Natural killer cell treated with Interleukin-12 subunit alpha and Interleukin-12 subunit beta and Interleukin-15 and Interleukin-18, amount 100 ng/mL, for 72 hours (primary cell): ENCODE measurements at regions not wholly inside any gene's neighbourhood (a gene's known extent, or its start where the extent isn't known, plus 50 kb on each side); places are given as distances from the start of the nearest gene placed in this dataset.

Source experiments
- ATAC-seq, 2 donors: fragments of 150-1000 bp; cut with Tn5 transposase in 1 of 2; sonication (Bioruptor Pico), chemical (Tn5 transposase) in 1 of 2; 2 replicates each; pipeline ENCODE4 v1.10.0; 2021
- DNase-seq: peaks from one replicate; pipeline ENCODE4 v3.0.0; 2022; ENCODE audit warnings: low spot score
- H3K27ac Mint-ChIP-seq, 2 donors: 1 replicate in 1 of 2; 2 replicates in 1 of 2; pipeline ENCODE4 v1.8.0; 2022; ENCODE audit warnings: mixed read lengths in 2 of 2, mild to moderate bottlenecking in 1 of 2, moderate library complexity in 1 of 2
- H3K27me3 Mint-ChIP-seq, 2 donors: 1 replicate in 1 of 2; 2 replicates in 1 of 2; pipeline ENCODE4 v1.8.0; 2022; ENCODE audit warnings: mixed read lengths in 2 of 2
- H3K36me3 Mint-ChIP-seq: one replicate; pipeline ENCODE4 v1.8.0; 2022; ENCODE audit warnings: mixed read lengths
- H3K4me1 Mint-ChIP-seq, 2 donors: 1 replicate in 1 of 2; 2 replicates in 1 of 2; pipeline ENCODE4 v1.8.0; 2022; ENCODE audit warnings: low read depth in 2 of 2, mixed read lengths in 2 of 2, mild to moderate bottlenecking in 1 of 2
- H3K4me3 Mint-ChIP-seq: one replicate; pipeline ENCODE4 v1.8.0; 2022; ENCODE audit warnings: mixed read lengths
- H3K9me3 Mint-ChIP-seq: 2 replicates; pipeline ENCODE4 v1.8.0; 2022; ENCODE audit warnings: mixed read lengths

- no peak for ATAC-seq
- Mint-ChIP-seq H3K27me3 (peaks cover 15 to 28% of the 10 kb centered on the region in 2 donors), H3K9me3 (no peaks in the 10 kb centered on the region), H3K4me3 (no peak overlapping the region), H3K36me3 (no peaks in the 10 kb centered on the region), H3K4me1 (no peaks in the 10 kb centered on the region), H3K27ac (no peak overlapping the region)
- DNase-seq = no peak
These were observed 260.7 kb upstream of the CSF3R start for GRCh38 chr1:36743286-36744005.

DNA sequence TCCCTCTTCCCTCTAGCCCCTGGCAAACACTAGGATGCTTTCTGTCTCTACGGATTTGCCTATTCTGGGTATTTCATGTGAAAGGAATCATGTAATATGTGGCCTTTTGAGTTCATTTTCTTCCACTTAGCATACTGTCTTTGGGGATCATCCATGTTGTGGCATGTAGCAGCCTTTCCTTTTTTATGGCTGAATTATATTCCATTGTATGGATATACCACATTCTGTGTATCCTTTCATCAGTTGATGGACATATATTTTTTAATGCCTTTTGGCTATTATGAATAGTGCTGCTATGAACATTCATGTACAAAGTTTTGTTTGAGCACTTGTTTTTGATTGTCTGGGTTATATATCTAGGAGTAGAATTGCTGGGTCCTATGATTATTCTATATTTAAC, 258.4 kb upstream of the CSF3R start:
- H3K9me3 Mint-ChIP-seq = no peaks in the 10 kb centered on the region

GRCh38 chr1:36740446-36740845, 257.7 kb upstream of the CSF3R start:
- H3K4me1 Mint-ChIP-seq = no peaks in the 10 kb centered on the region
- H3K9me3 Mint-ChIP-seq = no peaks in the 10 kb centered on the region
- H3K36me3 Mint-ChIP-seq = no peaks in the 10 kb centered on the region
- DNase-seq = no peak
- no peak overlapping the region for H3K27ac Mint-ChIP-seq
- no peak for ATAC-seq
- H3K27me3 Mint-ChIP-seq = peaks cover 31 to 39% of the 10 kb centered on the region in 2 donors
- no peak overlapping the region for H3K4me3 Mint-ChIP-seq

More for the DNA sequence above, 258.4 kb upstream of the CSF3R start:
- DNase-seq = no peak
- H3K27me3 Mint-ChIP-seq = peaks cover 30 to 35% of the 10 kb centered on the region in 2 donors
- H3K4me3 Mint-ChIP-seq = no peak overlapping the region
- H3K27ac Mint-ChIP-seq = no peak overlapping the region
- no peaks in the 10 kb centered on the region for H3K4me1 Mint-ChIP-seq
- H3K36me3 Mint-ChIP-seq = no peaks in the 10 kb centered on the region
- no peak for ATAC-seq

DNA sequence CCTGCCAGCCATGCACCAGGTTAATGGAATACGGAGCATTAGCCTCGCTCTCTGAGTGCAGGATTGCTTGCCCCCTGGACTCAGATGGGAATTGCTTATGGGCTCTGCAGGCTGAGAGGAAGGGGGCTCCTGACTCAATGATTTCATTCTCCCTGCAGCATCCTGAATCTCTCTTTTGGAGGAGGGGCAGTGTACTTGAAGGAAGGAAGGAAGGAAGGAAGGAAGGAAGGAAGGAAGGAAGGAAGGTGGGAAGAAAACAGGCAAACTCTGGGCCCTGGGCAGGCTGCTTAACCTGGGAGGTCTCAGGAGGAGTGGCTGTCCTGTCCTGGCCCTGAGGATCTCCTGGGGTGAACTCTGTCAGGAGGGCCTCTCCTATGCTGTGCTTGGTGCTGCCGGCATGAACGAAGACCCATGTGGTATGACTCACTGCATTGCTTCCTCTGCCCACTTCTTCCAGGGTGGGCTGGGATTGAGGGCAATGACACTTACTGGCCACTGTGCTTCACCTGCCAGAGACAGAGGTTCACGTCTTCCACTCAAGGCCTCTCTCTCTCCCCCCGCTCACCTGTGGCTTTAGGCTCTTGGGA, 257.1 kb upstream of the CSF3R start:
- ATAC-seq (no peak), DNase-seq (no peak)
- peaks cover 37 to 45% of the 10 kb centered on the region in 2 donors for H3K27me3 Mint-ChIP-seq
- H3K4me1 Mint-ChIP-seq = no peaks in the 10 kb centered on the region
- no peaks in the 10 kb centered on the region for H3K36me3 Mint-ChIP-seq
- no peaks in the 10 kb centered on the region for H3K9me3 Mint-ChIP-seq
- no peak overlapping the region for H3K27ac Mint-ChIP-seq
- no peak overlapping the region for H3K4me3 Mint-ChIP-seq

- ATAC-seq (no peak), DNase-seq (no peak)
- no peak overlapping the region for H3K27ac Mint-ChIP-seq
- H3K4me3 Mint-ChIP-seq = no peak overlapping the region
- H3K27me3 Mint-ChIP-seq = peaks cover 44 to 53% of the 10 kb centered on the region in 2 donors
- H3K9me3 Mint-ChIP-seq = no peaks in the 10 kb centered on the region
- H3K36me3 Mint-ChIP-seq = no peaks in the 10 kb centered on the region
- no peaks in the 10 kb centered on the region for H3K4me1 Mint-ChIP-seq
These were observed 255.5 kb upstream of the CSF3R start for GRCh38 chr1:36738245-36738644.

DNA sequence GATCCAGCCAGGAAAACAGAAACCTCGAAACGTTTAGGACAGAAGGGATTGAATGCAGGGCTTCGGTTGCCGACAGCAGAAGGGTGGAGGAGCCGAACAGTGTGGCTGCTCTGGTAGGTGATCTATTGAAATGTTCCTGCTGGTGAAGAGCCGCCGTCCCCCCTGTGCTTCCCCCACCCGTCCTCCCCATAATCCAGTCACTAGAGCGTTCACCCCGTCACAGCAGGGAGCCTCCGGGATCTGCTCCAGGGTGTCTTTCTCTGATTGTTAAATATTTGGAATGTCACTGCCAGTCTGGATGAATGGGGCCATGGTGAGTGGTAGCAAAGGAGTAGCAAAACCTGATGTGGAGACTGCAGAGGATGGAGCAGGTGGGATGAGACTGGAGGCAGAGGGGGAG, 255.1 kb upstream of the CSF3R start:
- DNase-seq = no peak
- no peaks in the 10 kb centered on the region for H3K36me3 Mint-ChIP-seq

DNA sequence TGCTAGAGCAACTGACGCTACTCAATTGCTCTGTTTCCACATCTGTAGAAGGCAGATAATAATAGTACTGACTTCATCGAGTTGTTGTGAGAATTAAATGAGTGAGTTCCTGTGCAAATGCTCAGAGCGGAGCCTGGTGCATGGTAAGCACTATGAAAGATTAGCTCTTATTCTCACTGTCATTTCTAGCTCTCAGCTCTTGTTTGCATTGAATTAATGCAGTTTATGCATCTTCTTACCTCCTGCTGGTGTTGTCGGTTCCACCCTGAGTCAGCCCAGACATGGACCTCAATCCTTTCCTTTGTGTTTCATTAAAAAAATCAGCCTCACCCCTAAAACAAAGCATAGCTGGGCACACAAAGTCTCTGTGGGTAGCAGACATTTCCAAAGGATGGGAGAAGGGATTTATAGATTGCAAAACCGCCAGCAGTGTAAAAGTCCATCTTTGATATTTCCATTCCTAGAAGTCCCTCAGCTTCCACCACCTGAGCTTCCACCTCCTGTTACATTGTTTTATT, 254.4 kb upstream of the CSF3R start:
- Mint-ChIP-seq H3K9me3 (no peaks in the 10 kb centered on the region), H3K36me3 (no peaks in the 10 kb centered on the region), H3K27me3 (peaks cover 43 to 50% of the 10 kb centered on the region in 2 donors), H3K27ac (no peak overlapping the region), H3K4me3 (no peak overlapping the region), H3K4me1 (no peaks in the 10 kb centered on the region)
- DNase-seq = no peak
- ATAC-seq = no peak

More for the DNA sequence above, 255.1 kb upstream of the CSF3R start:
- Mint-ChIP-seq H3K27ac (no peak overlapping the region), H3K4me1 (no peaks in the 10 kb centered on the region), H3K4me3 (no peak overlapping the region), H3K9me3 (no peaks in the 10 kb centered on the region), H3K27me3 (peaks cover 46 to 50% of the 10 kb centered on the region in 2 donors)
- no peak for ATAC-seq

GRCh38 chr1:36735939-36736730, 253.4 kb upstream of the CSF3R start:
- H3K4me1 Mint-ChIP-seq = no peaks in the 10 kb centered on the region
- H3K4me3 Mint-ChIP-seq = no peak overlapping the region
- no peak overlapping the region for H3K27ac Mint-ChIP-seq
- ATAC-seq = no peak
- no peak for DNase-seq
- no peaks in the 10 kb centered on the region for H3K36me3 Mint-ChIP-seq
- no peaks in the 10 kb centered on the region for H3K9me3 Mint-ChIP-seq
- H3K27me3 Mint-ChIP-seq = peaks cover 39 to 48% of the 10 kb centered on the region in 2 donors

- DNase-seq (no peak), ATAC-seq (no peak)
- no peak overlapping the region for H3K4me3 Mint-ChIP-seq
- H3K27ac Mint-ChIP-seq = no peak overlapping the region
- no peaks in the 10 kb centered on the region for H3K4me1 Mint-ChIP-seq
- H3K9me3 Mint-ChIP-seq = no peaks in the 10 kb centered on the region
- no peaks in the 10 kb centered on the region for H3K36me3 Mint-ChIP-seq
- H3K27me3 Mint-ChIP-seq = peaks cover 39 to 46% of the 10 kb centered on the region in 2 donors
These were observed 252.7 kb upstream of the CSF3R start for GRCh38 chr1:36735436-36735835.

DNA sequence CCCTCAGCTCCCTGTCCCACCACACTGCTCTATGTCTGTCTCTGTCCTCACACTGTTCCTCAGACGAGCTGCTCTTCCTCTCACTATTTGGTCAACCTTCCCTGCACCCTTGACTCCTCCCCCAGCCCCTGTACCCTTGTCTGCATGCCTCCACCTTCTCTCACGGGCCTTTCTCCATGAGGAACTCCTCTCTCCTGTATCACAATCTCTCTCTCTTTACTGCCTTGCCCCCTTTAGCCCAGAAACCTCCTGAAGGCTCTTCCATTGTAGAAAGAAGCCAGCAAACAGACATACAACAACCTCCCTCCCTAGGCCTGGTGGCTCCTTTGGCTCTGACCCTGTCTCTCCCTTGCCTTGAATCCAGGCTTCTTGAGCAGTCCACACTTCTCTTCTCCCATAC, 251.6 kb upstream of the CSF3R start:
- H3K4me3 Mint-ChIP-seq = no peak overlapping the region
- H3K27me3 Mint-ChIP-seq = peaks cover 39 to 49% of the 10 kb centered on the region in 2 donors
- no peak for DNase-seq
- no peaks in the 10 kb centered on the region for H3K36me3 Mint-ChIP-seq
- no peak for ATAC-seq
- H3K4me1 Mint-ChIP-seq = no peaks in the 10 kb centered on the region
- no peak overlapping the region for H3K27ac Mint-ChIP-seq
- no peaks in the 10 kb centered on the region for H3K9me3 Mint-ChIP-seq

DNA sequence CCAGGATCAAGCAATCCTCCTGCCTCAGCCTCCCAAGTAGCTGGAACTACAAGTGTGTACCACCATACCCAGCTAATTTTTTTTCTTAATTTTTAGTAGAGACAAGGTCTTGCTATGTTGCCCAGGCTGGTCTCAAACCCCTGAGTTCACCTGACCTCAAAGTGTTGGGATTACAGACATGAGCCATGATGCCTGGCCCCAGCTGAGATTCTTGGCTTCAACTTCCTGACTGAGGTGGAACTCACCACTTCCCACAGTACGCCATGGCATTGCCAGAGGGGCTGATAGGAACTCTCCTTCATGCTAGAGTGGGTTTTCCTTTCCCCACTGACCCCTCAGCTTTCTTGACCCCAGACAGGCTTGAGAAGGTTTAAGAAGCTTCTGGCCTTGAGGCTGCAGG, 251.0 kb upstream of the CSF3R start:
- Mint-ChIP-seq H3K4me3 (no peak overlapping the region), H3K4me1 (no peaks in the 10 kb centered on the region), H3K27me3 (peaks cover 42 to 51% of the 10 kb centered on the region in 2 donors), H3K27ac (no peak overlapping the region), H3K36me3 (no peaks in the 10 kb centered on the region), H3K9me3 (no peaks in the 10 kb centered on the region)
- ATAC-seq (no peak), DNase-seq (no peak)

GRCh38 chr1:36732015-36732356, 249.3 kb upstream of the CSF3R start:
- peaks cover 33 to 41% of the 10 kb centered on the region in 2 donors for H3K27me3 Mint-ChIP-seq
- H3K4me3 Mint-ChIP-seq = no peak overlapping the region
- DNase-seq (no peak), ATAC-seq (no peak)
- H3K27ac Mint-ChIP-seq = no peak overlapping the region
- no peaks in the 10 kb centered on the region for H3K9me3 Mint-ChIP-seq
- no peaks in the 10 kb centered on the region for H3K4me1 Mint-ChIP-seq
- no peaks in the 10 kb centered on the region for H3K36me3 Mint-ChIP-seq

DNA sequence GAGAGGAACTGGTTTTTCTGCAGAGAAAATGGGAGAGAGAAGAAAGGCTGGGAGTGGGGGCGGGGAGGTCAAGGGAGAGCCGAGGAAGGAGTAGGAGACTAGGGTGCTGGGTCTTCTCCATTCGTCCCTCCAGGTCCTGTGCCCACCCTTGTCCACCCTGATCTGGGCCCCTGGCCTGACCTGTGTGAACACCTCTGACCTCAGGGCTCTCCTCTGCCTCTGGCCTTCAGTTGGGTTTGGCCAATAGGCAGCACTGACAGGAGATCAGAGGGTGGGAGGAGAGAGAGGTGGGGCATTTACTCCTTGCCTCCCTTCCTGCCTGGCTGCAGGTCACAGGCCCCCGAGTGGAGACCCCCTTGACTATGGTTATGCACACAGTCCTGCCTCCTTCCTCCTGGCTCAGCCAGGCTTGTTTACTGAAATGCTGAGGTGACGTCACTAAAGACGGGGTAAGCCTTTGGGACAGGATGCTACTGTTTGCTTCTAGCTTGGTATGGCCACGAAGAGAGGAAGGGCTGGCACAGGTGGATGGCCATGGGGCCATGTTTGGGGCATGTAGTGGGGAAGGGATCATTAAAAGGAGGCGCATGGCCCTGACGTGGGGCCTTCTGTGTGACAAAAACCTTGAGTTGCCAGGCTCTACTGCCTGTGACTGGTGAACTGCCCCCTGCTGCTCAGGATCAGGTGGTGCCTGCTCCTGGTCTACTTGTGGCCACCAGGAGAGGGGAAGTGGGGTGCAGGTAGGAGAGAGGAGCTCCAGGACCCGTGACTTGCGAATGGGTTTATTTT, 248.7 kb upstream of the CSF3R start:
- Mint-ChIP-seq H3K4me1 (no peaks in the 10 kb centered on the region), H3K27me3 (peaks cover 30 to 36% of the 10 kb centered on the region in 2 donors), H3K27ac (no peak overlapping the region), H3K36me3 (no peaks in the 10 kb centered on the region), H3K9me3 (no peaks in the 10 kb centered on the region), H3K4me3 (no peak overlapping the region)
- ATAC-seq (no peak), DNase-seq (no peak)
